NT2/D1 (cell line): ENCODE measurements at regions not wholly inside any gene's neighbourhood (a gene's known extent, or its start where the extent isn't known, plus 50 kb on each side); places are given as distances from the start of the nearest gene placed in this dataset.

Experiments used
- YY1 ChIP-seq: IDR thresholded peaks from 2 replicates; pipeline ENCODE4 v1.6.1; 2011; ENCODE audit not compliant: insufficient read length, insufficient read depth
- ZNF274 ChIP-seq: IDR thresholded peaks from 2 replicates; pipeline ENCODE4 v1.6.1; 2011; ENCODE audit warnings: mild to moderate bottlenecking, low read depth, low read length

DNA sequence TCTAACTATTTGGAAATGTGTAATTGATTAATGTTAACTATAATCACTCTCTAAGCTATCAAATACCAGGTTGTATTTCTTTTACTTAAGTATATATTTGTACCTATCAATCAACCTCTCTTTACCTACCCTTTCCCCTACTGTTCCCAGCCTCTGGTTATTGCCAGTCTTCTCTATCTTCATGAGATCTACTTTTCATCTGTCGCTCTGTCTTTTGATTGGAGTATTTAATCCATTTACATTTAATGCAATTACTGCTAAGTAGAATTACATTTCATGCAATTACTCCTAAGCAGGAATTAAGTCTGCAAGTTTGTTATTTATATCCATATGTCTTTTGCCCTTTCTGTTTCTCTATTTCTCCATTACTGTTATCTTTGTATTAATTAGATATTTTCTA is 148.1 kb downstream of the MAT2B start:
- TF ChIP-seq YY1: no peak
- TF ChIP-seq ZNF274: no peak
